ENCODE measurements at regions not wholly inside any gene's neighbourhood (a gene's known extent, or its start where the extent isn't known, plus 50 kb on each side); places are given as distances from the start of the nearest gene placed in this dataset.
"Not testable (repeated sequence)": the region's sequence is repeated elsewhere in the genome, so short reads cannot be mapped to it uniquely, and the experiment has no call there.

DNA sequence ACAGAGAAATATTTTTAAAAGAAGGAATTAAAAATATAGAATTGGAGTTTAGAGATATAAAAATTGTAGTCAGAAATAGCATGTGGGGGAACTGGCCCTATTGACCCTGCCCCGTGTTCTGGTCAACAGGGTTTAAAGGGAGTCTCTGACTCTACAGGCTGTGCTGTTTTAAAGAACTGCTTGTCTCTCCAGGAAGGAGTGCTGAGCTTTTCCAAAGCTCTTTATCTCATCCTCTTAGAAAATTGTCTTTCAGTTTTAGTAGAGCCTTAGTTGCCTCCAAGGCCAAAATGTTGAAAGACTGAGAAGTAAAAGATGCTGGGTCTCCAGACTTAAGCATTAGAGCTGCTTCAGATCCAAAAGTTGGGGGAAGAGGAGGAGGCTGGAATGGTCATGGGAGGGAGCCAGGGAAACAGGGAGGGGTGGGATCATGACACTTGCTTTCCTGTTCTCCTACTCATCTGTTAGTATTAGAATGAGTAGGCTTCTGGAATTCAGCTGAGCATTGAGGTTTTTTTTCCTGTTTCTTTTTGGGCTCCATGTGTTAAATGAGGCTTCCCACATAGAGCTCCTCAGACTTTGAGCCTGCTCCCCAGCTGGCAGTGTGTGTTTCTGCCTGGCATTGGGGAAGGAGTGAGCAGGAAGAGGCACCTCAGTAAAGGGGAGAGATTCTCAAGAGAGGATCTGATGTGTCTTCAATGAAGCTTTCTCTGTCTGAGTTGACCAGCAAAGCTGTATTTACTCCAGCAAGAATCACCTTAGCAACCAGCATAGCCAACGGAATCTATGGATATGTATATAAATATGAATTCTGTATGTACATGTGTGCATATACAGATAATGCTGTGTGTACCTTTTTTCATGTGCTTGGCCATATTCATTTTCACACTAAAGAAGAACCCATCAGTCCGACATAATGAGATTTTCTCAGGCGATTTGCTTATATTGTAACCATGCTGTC lies 186.8 kb upstream of the FBXO11 start:
- Histone ChIP-seq H3K27me3 (ENCODE audit: control insufficient read depth, insufficient read depth, low read length) (no peaks in the 10 kb centered on the region), H3K36me3 (ENCODE audit: control insufficient read depth, insufficient read depth, low read length) (no peaks in the 10 kb centered on the region), H3K4me3 (ENCODE audit: low read depth, low read length) (no peak overlapping the region)
- TF ChIP-seq CTCF (IDR thresholded peaks at IDR 0.05; ENCODE audit: insufficient read depth, low read length, poor library complexity, severe bottlenecking): no peak
- no peak for DNase-seq (ENCODE audit: low read depth)

GRCh38 chr2:48096765-48097164 lies 190.5 kb upstream of the FBXO11 start:
- H3K36me3 ChIP-seq (ENCODE audit: control insufficient read depth, insufficient read depth, low read length); H3K4me3 ChIP-seq (ENCODE audit: low read depth, low read length); H3K27me3 ChIP-seq (ENCODE audit: control insufficient read depth, insufficient read depth, low read length); DNase-seq (ENCODE audit: low read depth): not testable (repeated sequence)

DNA sequence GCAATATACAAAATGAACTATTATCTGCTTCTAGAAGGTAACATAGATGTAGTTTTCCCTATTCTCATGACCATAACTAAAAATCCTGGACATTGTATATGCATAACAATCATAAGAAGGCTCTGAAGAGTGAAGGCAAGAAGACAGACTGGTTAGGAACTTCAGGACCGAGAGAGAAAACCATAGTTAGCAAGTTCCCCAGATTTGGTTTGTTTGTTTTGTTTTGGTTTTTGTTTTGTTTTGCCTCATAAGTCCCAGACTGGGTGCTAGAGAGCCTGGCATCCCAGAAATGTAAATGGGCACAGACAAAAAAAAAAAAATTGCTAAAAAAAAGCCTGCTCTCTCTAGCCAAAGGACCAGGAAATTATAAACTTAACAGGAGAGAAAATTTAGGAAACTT lies 192.2 kb upstream of the FBXO11 start:
- H3K27me3 ChIP-seq (ENCODE audit: control insufficient read depth, insufficient read depth, low read length): no peaks in the 10 kb centered on the region
- TF ChIP-seq CTCF (IDR thresholded peaks at IDR 0.05; ENCODE audit: insufficient read depth, low read length, poor library complexity, severe bottlenecking): no peak
- no peak overlapping the region for H3K4me3 ChIP-seq (ENCODE audit: low read depth, low read length)
- no peak for DNase-seq (ENCODE audit: low read depth)
- no peaks in the 10 kb centered on the region for H3K36me3 ChIP-seq (ENCODE audit: control insufficient read depth, insufficient read depth, low read length)

GRCh38 chr2:48104418-48104817 lies 198.1 kb upstream of the FBXO11 start:
- H3K36me3 ChIP-seq (ENCODE audit: control insufficient read depth, insufficient read depth, low read length): no peaks in the 10 kb centered on the region
- no peak for TF ChIP-seq CTCF (IDR thresholded peaks at IDR 0.05; ENCODE audit: insufficient read depth, low read length, poor library complexity, severe bottlenecking)
- no peak overlapping the region for H3K4me3 ChIP-seq (ENCODE audit: low read depth, low read length)
- no peaks in the 10 kb centered on the region for H3K27me3 ChIP-seq (ENCODE audit: control insufficient read depth, insufficient read depth, low read length)
- DNase-seq (ENCODE audit: low read depth): no peak

DNA sequence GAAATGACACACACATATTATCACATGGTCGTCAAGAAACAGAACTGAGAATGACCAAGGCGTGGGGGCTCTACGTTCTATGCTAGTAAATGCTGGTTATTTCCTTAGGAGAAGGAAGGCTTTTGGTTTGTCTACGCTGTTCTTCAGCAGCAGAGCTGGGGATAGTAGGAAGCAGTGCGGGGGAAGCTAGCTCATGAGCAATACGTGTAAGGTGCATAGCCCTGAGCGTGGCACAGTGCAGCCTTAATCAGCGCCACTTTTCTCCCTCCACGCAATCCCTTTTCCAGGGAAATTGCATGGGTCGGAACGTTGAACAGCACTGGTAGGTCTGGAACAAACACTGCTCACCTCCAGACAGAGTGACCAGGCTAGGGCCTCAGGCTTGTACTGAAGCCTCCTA lies 199.6 kb upstream of the FBXO11 start:
- Histone ChIP-seq H3K36me3 (ENCODE audit: control insufficient read depth, insufficient read depth, low read length) (no peaks in the 10 kb centered on the region), H3K4me3 (ENCODE audit: low read depth, low read length) (no peak overlapping the region), H3K27me3 (ENCODE audit: control insufficient read depth, insufficient read depth, low read length) (no peaks in the 10 kb centered on the region)
- no peak for TF ChIP-seq CTCF (IDR thresholded peaks at IDR 0.05; ENCODE audit: insufficient read depth, low read length, poor library complexity, severe bottlenecking)
- no peak for DNase-seq (ENCODE audit: low read depth)

GRCh38 chr2:48107326-48107925 lies 201.1 kb upstream of the FBXO11 start:
- Histone ChIP-seq H3K36me3 (ENCODE audit: control insufficient read depth, insufficient read depth, low read length) (no peaks in the 10 kb centered on the region), H3K27me3 (ENCODE audit: control insufficient read depth, insufficient read depth, low read length) (no peaks in the 10 kb centered on the region), H3K4me3 (ENCODE audit: low read depth, low read length) (no peak overlapping the region)
- no peak for DNase-seq (ENCODE audit: low read depth)
- TF ChIP-seq CTCF (IDR thresholded peaks at IDR 0.05; ENCODE audit: insufficient read depth, low read length, poor library complexity, severe bottlenecking): no peak

Measured in kidney epithelial cell (primary cell).